ENCODE measurements at regions not wholly inside any gene's neighbourhood (a gene's known extent, or its start where the extent isn't known, plus 50 kb on each side); places are given as distances from the start of the nearest gene placed in this dataset.

- TF ChIP-seq ZNF589 (CRISPR knock-in tag; IDR thresholded peaks at IDR 0.05; ENCODE audit: low read depth) (peak; percentile 84), IRF9 (tag; IDR thresholded peaks at IDR 0.05) (no peak), CXXC5 (CRISPR knock-in tag; IDR thresholded peaks at IDR 0.05) (peak; percentile 69), RBFOX2 (IDR thresholded peaks at IDR 0.05; ENCODE audit: low read depth, low read length) (peak; percentile 30; the same call in 1 of the 2 replicates), ZNF75A (CRISPR knock-in tag; IDR thresholded peaks at IDR 0.05) (no peak), GABPB2 (CRISPR knock-in tag; conservative IDR thresholded peaks at IDR 0.05) (no peak), PCBP1 (IDR thresholded peaks at IDR 0.05; ENCODE audit: low read depth, low read length, poor library complexity, severe bottlenecking) (no peak), POLR2H (tag; IDR thresholded peaks at IDR 0.05; ENCODE audit: low read depth) (peak; percentile 10; the same call in 1 of the 2 replicates), RBM39 (optimal IDR thresholded peaks at IDR 0.05; ENCODE audit: low read depth, low read length) (no peak), ZNF511 (CRISPR knock-in tag; IDR thresholded peaks at IDR 0.05) (no peak), HNRNPLL (IDR thresholded peaks at IDR 0.05; ENCODE audit: low read depth, low read length, poor library complexity, severe bottlenecking) (no peak), TOE1 (IDR thresholded peaks at IDR 0.05; ENCODE audit: borderline replicate concordance) (peak; percentile 69; the same call in 1 of the 2 replicates), TOE1 (CRISPR knock-in tag; IDR thresholded peaks at IDR 0.05; ENCODE audit: borderline replicate concordance, low read depth) (no peak), CEBPB (tag; IDR thresholded peaks at IDR 0.05) (no peak), SMAD2 (IDR thresholded peaks at IDR 0.05; ENCODE audit: low read depth, low read length) (no peak), NCOA1 (IDR thresholded peaks at IDR 0.05; ENCODE audit: low read depth) (peak; percentile 78; the same call in 1 of the 2 replicates), FOSL1 (tag; conservative IDR thresholded peaks at IDR 0.05) (peak; percentile 92), CREBBP (IDR thresholded peaks at IDR 0.05; ENCODE audit: low read depth, low read length) (no peak), MTF1 (CRISPR knock-in tag; IDR thresholded peaks at IDR 0.05; ENCODE audit: borderline replicate concordance) (no peak), LARP7 (IDR thresholded peaks at IDR 0.05) (no peak), ZNF253 (CRISPR knock-in tag; conservative IDR thresholded peaks at IDR 0.05) (no peak), HDAC2 (IDR thresholded peaks at IDR 0.05) (peak; percentile 88), ZNF584 (CRISPR knock-in tag; IDR thresholded peaks at IDR 0.05; ENCODE audit: low read depth) (0 out of 2 replicates have a peak, but pooled peaks have one; percentile 30), ZNF79 (CRISPR knock-in tag; IDR thresholded peaks at IDR 0.05; ENCODE audit: low read depth) (no peak), TAL1 (IDR thresholded peaks at IDR 0.05) (peak; percentile 98), PHB2 (IDR thresholded peaks at IDR 0.05; ENCODE audit: low read depth) (peak; percentile 90), SREBF1 (IDR thresholded peaks at IDR 0.05; ENCODE audit: borderline replicate concordance, low read depth, low read length) (no peak), DPF2 (IDR thresholded peaks at IDR 0.05) (peak; percentile 99), THRB (CRISPR knock-in tag; conservative IDR thresholded peaks at IDR 0.05) (no peak), SRSF1 (IDR thresholded peaks at IDR 0.05; ENCODE audit: low read depth, low read length) (no peak), GATAD2A (IDR thresholded peaks at IDR 0.05) (no peak; the same call in 1 of the 2 replicates)
Observed at GRCh38 chr5:72597456-72597948, 90.3 kb upstream of the ZNF366 start (continued).
